ENCODE measurements at regions not wholly inside any gene's neighbourhood (a gene's known extent, or its start where the extent isn't known, plus 50 kb on each side); places are given as distances from the start of the nearest gene placed in this dataset.

DNA sequence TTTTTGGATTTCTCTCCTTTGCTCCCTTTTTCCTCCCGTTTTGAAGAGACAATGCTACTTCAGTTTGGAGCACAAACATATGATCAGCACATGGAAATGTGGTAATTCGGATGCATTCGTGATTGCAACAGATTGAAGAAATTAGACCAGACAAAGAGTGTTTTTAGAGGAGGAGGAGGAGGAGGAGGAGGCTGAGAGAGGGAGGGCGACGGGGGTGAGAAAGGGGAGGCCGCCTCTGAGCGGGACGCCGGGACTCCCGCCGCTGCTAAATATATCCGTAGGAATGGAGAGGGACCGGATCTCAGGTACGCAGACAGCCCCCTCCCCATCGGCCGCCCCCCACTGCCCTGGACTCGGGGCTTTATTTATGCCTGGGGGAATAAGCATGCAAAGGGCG lies 179.3 kb downstream of the SEC14L1 start:
- Histone ChIP-seq H2AFZ (ENCODE audit: low read length) (no peak overlapping the region), H3K79me2 (ENCODE audit: insufficient read depth, low read length) (peaks cover 79% of the 10 kb centered on the region), H3K27ac (ENCODE audit: extremely low read length, insufficient read depth, low read length) (no peak overlapping the region), H3K4me1 (ENCODE audit: insufficient read depth, low read length) (peaks cover 52% of the 10 kb centered on the region), H3K4me3 (replicated peaks in 1 of 3; ENCODE audit: insufficient read depth in 1 of 3, low read depth in 2 of 3, low read length in 3 of 3) (no peak overlapping the region), H3K27me3 (ENCODE audit: control insufficient read depth in 1 of 2, insufficient read depth in 2 of 2, low read length in 2 of 2) (no peaks in the 10 kb centered on the region), H3K36me3 (replicated peaks in 1 of 2; ENCODE audit: control insufficient read depth in 1 of 2, insufficient read depth in 2 of 2, low read length in 2 of 2) (peaks cover 18 to 45% of the 10 kb centered on the region in 2 experiments), H4K20me1 (ENCODE audit: insufficient read depth, low read length) (peaks cover 53% of the 10 kb centered on the region; the same call in 1 of the 2 replicates), H3K9ac (ENCODE audit: insufficient read depth, low read depth, low read length) (no peak overlapping the region), H3K4me2 (ENCODE audit: low read depth, low read length) (no peak overlapping the region), H3K9me3 (ENCODE audit: low read length) (no peaks in the 10 kb centered on the region)
- intact Hi-C loops (cut with micrococcal nuclease; ENCODE audit: unreplicated experiment) (loop anchor here (5.0 kb wide), 1 partner anchor 33 kb away; no protein-coding TSS in a partner anchor), in situ Hi-C loops (cut with HindIII; ENCODE audit: extremely low pct_ligation_motif_present, low pct_unique_long_range_greater_than_20kb) (no loop called here)
- no peak for TF ChIP-seq ZNF33B (CRISPR knock-in tag; IDR thresholded peaks at IDR 0.05)
- TF ChIP-seq NPAS2 (CRISPR knock-in tag; IDR thresholded peaks at IDR 0.05; ENCODE audit: borderline replicate concordance): no peak
- no peak for TF ChIP-seq ZNF121 (CRISPR knock-in tag; IDR thresholded peaks at IDR 0.05)
- TF ChIP-seq, protein P1, sequence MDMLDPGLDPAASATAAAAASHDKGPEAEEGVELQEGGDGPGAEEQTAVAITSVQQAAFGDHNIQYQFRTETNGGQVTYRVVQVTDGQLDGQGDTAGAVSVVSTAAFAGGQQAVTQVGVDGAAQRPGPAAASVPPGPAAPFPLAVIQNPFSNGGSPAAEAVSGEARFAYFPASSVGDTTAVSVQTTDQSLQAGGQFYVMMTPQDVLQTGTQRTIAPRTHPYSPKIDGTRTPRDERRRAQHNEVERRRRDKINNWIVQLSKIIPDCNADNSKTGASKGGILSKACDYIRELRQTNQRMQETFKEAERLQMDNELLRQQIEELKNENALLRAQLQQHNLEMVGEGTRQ (IDR thresholded peaks at IDR 0.05; ENCODE audit: low read depth, low read length): no peak
- TF ChIP-seq, protein P1 (CRISPR knock-in tag; IDR thresholded peaks at IDR 0.05; ENCODE audit: borderline replicate concordance): no peak
- no peak for TF ChIP-seq THAP9 (CRISPR knock-in tag; IDR thresholded peaks at IDR 0.05; ENCODE audit: borderline replicate concordance)
- TF ChIP-seq, protein P2, sequence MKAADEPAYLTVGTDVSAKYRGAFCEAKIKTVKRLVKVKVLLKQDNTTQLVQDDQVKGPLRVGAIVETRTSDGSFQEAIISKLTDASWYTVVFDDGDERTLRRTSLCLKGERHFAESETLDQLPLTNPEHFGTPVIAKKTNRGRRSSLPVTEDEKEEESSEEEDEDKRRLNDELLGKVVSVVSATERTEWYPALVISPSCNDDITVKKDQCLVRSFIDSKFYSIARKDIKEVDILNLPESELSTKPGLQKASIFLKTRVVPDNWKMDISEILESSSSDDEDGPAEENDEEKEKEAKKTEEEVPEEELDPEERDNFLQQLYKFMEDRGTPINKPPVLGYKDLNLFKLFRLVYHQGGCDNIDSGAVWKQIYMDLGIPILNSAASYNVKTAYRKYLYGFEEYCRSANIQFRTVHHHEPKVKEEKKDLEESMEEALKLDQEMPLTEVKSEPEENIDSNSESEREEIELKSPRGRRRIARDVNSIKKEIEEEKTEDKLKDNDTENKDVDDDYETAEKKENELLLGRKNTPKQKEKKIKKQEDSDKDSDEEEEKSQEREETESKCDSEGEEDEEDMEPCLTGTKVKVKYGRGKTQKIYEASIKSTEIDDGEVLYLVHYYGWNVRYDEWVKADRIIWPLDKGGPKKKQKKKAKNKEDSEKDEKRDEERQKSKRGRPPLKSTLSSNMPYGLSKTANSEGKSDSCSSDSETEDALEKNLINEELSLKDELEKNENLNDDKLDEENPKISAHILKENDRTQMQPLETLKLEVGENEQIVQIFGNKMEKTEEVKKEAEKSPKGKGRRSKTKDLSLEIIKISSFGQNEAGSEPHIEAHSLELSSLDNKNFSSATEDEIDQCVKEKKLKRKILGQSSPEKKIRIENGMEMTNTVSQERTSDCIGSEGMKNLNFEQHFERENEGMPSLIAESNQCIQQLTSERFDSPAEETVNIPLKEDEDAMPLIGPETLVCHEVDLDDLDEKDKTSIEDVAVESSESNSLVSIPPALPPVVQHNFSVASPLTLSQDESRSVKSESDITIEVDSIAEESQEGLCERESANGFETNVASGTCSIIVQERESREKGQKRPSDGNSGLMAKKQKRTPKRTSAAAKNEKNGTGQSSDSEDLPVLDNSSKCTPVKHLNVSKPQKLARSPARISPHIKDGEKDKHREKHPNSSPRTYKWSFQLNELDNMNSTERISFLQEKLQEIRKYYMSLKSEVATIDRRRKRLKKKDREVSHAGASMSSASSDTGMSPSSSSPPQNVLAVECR (CRISPR knock-in tag; IDR thresholded peaks at IDR 0.05; ENCODE audit: borderline replicate concordance): no peak
- TF ChIP-seq, protein P3, sequence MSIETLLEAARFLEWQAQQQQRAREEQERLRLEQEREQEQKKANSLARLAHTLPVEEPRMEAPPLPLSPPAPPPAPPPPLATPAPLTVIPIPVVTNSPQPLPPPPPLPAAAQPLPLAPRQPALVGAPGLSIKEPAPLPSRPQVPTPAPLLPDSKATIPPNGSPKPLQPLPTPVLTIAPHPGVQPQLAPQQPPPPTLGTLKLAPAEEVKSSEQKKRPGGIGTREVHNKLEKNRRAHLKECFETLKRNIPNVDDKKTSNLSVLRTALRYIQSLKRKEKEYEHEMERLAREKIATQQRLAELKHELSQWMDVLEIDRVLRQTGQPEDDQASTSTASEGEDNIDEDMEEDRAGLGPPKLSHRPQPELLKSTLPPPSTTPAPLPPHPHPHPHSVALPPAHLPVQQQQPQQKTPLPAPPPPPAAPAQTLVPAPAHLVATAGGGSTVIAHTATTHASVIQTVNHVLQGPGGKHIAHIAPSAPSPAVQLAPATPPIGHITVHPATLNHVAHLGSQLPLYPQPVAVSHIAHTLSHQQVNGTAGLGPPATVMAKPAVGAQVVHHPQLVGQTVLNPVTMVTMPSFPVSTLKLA (IDR thresholded peaks at IDR 0.05): no peak
- TF ChIP-seq SNAPC2 (CRISPR knock-in tag; IDR thresholded peaks at IDR 0.05): no peak
- TF ChIP-seq MXD3 (CRISPR knock-in tag; IDR thresholded peaks at IDR 0.05): no peak
- TF ChIP-seq ZNF234 (CRISPR knock-in tag; conservative IDR thresholded peaks at IDR 0.05): no peak
- TF ChIP-seq ZNF260 (CRISPR knock-in tag; IDR thresholded peaks at IDR 0.05; ENCODE audit: borderline replicate concordance, low read depth): no peak
- no peak for TF ChIP-seq ZNF543 (CRISPR knock-in tag; IDR thresholded peaks at IDR 0.05)
- TF ChIP-seq ZNF75D (CRISPR knock-in tag; IDR thresholded peaks at IDR 0.05; ENCODE audit: borderline replicate concordance): no peak
- BruUV-seq (replicated peaks): no TSS peak
- ATAC-seq (no peak), DNase-seq (ENCODE audit: low spot score) (no peak), FAIRE-seq (no peak)
- ChIA-PET CTCF (ENCODE audit: low intra/inter-chr PET ratio, low total read pairs) (no interaction called here), POLR2A (no interaction called here)
- 93% methylated on average over 18 of the region's 18 CpGs for WGBS (ENCODE audit: low lambda C conversion rate)

Measured in HepG2 (cell line).